Mammary epithelial cell (primary cell): ENCODE measurements at regions not wholly inside any gene's neighbourhood (a gene's known extent, or its start where the extent isn't known, plus 50 kb on each side); places are given as distances from the start of the nearest gene placed in this dataset.

Experiments used
- EZH2 ChIP-seq: IDR thresholded peaks from 2 replicates; pipeline ENCODE4 v1.6.1; 2012; ENCODE audit warnings: low read length, inconsistent platforms, borderline replicate concordance
- TF ChIP-seq, protein P1 (sequence below), 2 donors: IDR thresholded peaks in 1 of 2; conservative IDR thresholded peaks in 1 of 2; 2 replicates each; pipeline ENCODE4 v1.5.1; 2011 to 2012; ENCODE audit warnings: inconsistent platforms in 2 of 2, low read length in 2 of 2, mild to moderate bottlenecking in 2 of 2, control low read depth in 1 of 2, low read depth in 1 of 2; ENCODE audit not compliant: insufficient read depth in 1 of 2; ENCODE audit errors: extremely low read depth in 1 of 2

DNA sequence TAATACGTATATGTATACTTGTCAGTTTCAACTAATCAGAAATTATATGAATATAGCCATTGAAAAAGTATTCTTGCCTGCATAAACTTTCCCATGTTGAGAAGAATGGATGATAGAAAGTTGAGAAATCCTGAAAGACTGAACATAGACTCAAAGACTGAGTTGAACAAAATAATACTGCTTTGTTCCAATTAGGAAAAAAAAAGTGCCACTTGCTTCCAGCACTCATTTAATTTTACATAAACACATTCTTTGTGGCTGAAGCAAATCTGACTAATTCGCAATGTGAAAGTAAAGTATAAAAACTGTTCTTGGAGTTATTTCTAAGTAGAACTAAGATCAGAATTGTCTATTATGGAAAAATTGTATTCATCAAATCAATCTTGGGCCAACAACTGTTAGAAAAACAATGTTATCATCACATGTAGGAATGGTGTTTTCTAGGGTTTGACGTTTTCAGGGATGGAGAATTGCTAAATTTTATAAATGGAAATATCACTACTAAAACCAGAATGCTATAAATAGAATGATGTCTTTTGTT is 2334.6 kb downstream of the PCDH7 start:
- TF ChIP-seq, protein P1, sequence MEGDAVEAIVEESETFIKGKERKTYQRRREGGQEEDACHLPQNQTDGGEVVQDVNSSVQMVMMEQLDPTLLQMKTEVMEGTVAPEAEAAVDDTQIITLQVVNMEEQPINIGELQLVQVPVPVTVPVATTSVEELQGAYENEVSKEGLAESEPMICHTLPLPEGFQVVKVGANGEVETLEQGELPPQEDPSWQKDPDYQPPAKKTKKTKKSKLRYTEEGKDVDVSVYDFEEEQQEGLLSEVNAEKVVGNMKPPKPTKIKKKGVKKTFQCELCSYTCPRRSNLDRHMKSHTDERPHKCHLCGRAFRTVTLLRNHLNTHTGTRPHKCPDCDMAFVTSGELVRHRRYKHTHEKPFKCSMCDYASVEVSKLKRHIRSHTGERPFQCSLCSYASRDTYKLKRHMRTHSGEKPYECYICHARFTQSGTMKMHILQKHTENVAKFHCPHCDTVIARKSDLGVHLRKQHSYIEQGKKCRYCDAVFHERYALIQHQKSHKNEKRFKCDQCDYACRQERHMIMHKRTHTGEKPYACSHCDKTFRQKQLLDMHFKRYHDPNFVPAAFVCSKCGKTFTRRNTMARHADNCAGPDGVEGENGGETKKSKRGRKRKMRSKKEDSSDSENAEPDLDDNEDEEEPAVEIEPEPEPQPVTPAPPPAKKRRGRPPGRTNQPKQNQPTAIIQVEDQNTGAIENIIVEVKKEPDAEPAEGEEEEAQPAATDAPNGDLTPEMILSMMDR (conservative IDR thresholded peaks at IDR 0.05 in 1 of 2, IDR thresholded peaks at IDR 0.05 in 1 of 2; ENCODE audit: extremely low read depth in 1 of 2, insufficient read depth in 1 of 2, low read depth in 1 of 2, low read length in 2 of 2) = no peak
- TF ChIP-seq EZH2 = no peak
